ENCODE measurements at regions not wholly inside any gene's neighbourhood (a gene's known extent, or its start where the extent isn't known, plus 50 kb on each side); places are given as distances from the start of the nearest gene placed in this dataset.

DNA sequence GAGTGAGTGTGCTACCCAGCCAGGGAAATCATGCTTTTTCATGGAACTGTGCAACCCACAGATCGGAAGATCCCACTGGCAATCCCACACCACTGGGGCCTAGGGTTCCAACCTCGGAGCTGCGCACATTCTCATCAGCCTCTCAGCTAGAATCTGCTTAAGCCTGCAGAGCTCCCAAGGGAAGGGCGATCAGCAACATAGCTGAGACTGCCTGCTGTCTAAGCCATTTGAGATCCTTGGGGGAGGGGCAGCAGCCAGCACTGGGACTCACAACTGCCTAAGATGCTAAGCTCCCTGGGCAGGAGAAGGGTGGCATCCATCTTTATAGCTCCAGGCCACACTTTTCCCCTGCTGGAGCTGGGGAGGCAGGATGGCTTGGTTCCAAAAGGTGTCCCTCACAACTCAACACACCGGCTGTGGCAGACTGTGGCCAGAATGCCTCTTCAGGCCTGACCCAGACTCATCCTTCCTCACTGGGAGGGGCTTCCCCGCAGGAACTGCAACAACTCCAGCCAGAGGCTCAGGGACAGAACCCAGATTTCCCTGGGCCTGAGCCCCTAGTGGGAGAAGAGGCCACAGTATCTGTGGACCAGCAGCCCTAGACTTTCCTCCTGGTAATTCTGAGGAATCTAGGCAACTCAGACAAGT is 1133.3 kb upstream of the PIK3C3 start:
- no peaks in the 10 kb centered on the region for H3K9me3 ChIP-seq
- H3K4me1 ChIP-seq, result no peaks in the 10 kb centered on the region
- no peaks in the 10 kb centered on the region for H3K36me3 ChIP-seq
- TF ChIP-seq POLR2A (IDR thresholded peaks at IDR 0.05) (no peak), POLR2AphosphoS5 (IDR thresholded peaks at IDR 0.05) (no peak), EP300 (IDR thresholded peaks at IDR 0.05) (no peak)
- TF ChIP-seq, protein P1, sequence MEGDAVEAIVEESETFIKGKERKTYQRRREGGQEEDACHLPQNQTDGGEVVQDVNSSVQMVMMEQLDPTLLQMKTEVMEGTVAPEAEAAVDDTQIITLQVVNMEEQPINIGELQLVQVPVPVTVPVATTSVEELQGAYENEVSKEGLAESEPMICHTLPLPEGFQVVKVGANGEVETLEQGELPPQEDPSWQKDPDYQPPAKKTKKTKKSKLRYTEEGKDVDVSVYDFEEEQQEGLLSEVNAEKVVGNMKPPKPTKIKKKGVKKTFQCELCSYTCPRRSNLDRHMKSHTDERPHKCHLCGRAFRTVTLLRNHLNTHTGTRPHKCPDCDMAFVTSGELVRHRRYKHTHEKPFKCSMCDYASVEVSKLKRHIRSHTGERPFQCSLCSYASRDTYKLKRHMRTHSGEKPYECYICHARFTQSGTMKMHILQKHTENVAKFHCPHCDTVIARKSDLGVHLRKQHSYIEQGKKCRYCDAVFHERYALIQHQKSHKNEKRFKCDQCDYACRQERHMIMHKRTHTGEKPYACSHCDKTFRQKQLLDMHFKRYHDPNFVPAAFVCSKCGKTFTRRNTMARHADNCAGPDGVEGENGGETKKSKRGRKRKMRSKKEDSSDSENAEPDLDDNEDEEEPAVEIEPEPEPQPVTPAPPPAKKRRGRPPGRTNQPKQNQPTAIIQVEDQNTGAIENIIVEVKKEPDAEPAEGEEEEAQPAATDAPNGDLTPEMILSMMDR (IDR thresholded peaks at IDR 0.05), result no peak
- H3K27ac ChIP-seq, result no peak overlapping the region
- H3K4me3 ChIP-seq, result no peak overlapping the region
- WGBS, result no CpG with 5 or more reads among the region's 6 CpGs
- no peaks in the 10 kb centered on the region for H3K27me3 ChIP-seq
- DNase-seq (ENCODE audit: low spot score in 2 of 2), result no peak

- TF ChIP-seq POLR2A (IDR thresholded peaks at IDR 0.05) (no peak), EP300 (IDR thresholded peaks at IDR 0.05) (no peak), POLR2AphosphoS5 (IDR thresholded peaks at IDR 0.05) (no peak)
- TF ChIP-seq, protein P1 (IDR thresholded peaks at IDR 0.05), result no peak
- 55% methylated on average over 1 of the region's 1 CpG for WGBS
- Histone ChIP-seq H3K9me3 (no peaks in the 10 kb centered on the region), H3K27ac (no peak overlapping the region), H3K36me3 (no peaks in the 10 kb centered on the region), H3K4me1 (no peaks in the 10 kb centered on the region), H3K27me3 (no peaks in the 10 kb centered on the region), H3K4me3 (no peak overlapping the region)
- DNase-seq (ENCODE audit: low spot score in 2 of 2), result no peak
These were observed 1142.0 kb upstream of the PIK3C3 start for GRCh38 chr18:40812981-40813515.

GRCh38 chr18:40810372-40810771 is 1144.7 kb upstream of the PIK3C3 start:
- TF ChIP-seq POLR2A (IDR thresholded peaks at IDR 0.05) (no peak), POLR2AphosphoS5 (IDR thresholded peaks at IDR 0.05) (no peak), EP300 (IDR thresholded peaks at IDR 0.05) (no peak)
- TF ChIP-seq, protein P1 (IDR thresholded peaks at IDR 0.05), result no peak
- Histone ChIP-seq H3K9me3 (no peaks in the 10 kb centered on the region), H3K36me3 (no peaks in the 10 kb centered on the region), H3K4me1 (no peaks in the 10 kb centered on the region), H3K27ac (no peak overlapping the region), H3K4me3 (no peak overlapping the region), H3K27me3 (no peaks in the 10 kb centered on the region)
- DNase-seq (ENCODE audit: low spot score in 2 of 2), result no peak

GRCh38 chr18:40789286-40789685 is 1165.7 kb upstream of the PIK3C3 start:
- Histone ChIP-seq H3K4me3 (no peak overlapping the region), H3K27ac (no peak overlapping the region), H3K36me3 (no peaks in the 10 kb centered on the region), H3K4me1 (no peaks in the 10 kb centered on the region), H3K9me3 (no peaks in the 10 kb centered on the region), H3K27me3 (no peaks in the 10 kb centered on the region)
- TF ChIP-seq, protein P1 (IDR thresholded peaks at IDR 0.05), result no peak
- TF ChIP-seq EP300 (IDR thresholded peaks at IDR 0.05) (no peak), POLR2A (IDR thresholded peaks at IDR 0.05) (no peak), POLR2AphosphoS5 (IDR thresholded peaks at IDR 0.05) (no peak)
- no peak for DNase-seq (ENCODE audit: low spot score in 2 of 2)
- WGBS, result 58% methylated on average over 4 of the region's 4 CpGs

DNA sequence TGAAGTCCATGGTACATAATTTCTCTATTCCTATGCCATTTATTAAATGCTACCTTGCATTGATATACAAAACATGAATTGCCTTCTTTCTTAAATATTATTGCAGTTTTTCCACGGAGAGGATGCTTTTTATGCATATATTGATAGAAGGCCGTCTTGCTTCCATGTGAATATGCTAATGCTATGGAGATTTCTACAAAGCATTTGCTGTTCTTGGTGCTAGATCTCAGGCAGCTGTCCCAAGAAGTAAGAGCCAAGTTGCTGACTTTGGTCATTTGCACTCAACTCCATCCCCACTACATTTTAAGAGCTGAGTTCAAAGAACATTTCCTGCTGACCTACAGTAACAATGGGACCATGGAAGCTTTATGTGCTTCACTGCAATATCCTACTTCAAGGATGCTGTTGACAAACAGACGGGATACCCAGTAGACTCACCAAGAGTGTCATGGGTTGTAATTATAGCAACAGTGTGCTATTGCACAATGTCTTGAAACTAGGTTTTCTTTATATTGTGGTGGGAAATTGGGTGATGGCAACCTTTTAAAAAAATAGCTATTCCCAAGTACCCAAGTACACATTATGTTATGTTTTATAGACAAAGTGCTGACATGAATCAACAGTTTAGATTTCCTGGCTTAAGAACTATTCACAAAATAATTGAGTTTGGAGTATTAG is 1172.4 kb upstream of the PIK3C3 start:
- no peaks in the 10 kb centered on the region for H3K9me3 ChIP-seq
- H3K4me3 ChIP-seq, result no peak overlapping the region
- 81% methylated on average over 3 of the region's 3 CpGs for WGBS
- H3K36me3 ChIP-seq, result no peaks in the 10 kb centered on the region
- H3K4me1 ChIP-seq, result no peaks in the 10 kb centered on the region
- no peak overlapping the region for H3K27ac ChIP-seq
- TF ChIP-seq EP300 (IDR thresholded peaks at IDR 0.05) (no peak), POLR2A (IDR thresholded peaks at IDR 0.05) (no peak), POLR2AphosphoS5 (IDR thresholded peaks at IDR 0.05) (no peak)
- TF ChIP-seq, protein P1 (IDR thresholded peaks at IDR 0.05), result no peak
- H3K27me3 ChIP-seq, result no peaks in the 10 kb centered on the region
- no peak for DNase-seq (ENCODE audit: low spot score in 2 of 2)
